ENCODE measurements at regions not wholly inside any gene's neighbourhood (a gene's known extent, or its start where the extent isn't known, plus 50 kb on each side); places are given as distances from the start of the nearest gene placed in this dataset.
"Not testable (repeated sequence)": the region's sequence is repeated elsewhere in the genome, so short reads cannot be mapped to it uniquely, and the experiment has no call there.

DNA sequence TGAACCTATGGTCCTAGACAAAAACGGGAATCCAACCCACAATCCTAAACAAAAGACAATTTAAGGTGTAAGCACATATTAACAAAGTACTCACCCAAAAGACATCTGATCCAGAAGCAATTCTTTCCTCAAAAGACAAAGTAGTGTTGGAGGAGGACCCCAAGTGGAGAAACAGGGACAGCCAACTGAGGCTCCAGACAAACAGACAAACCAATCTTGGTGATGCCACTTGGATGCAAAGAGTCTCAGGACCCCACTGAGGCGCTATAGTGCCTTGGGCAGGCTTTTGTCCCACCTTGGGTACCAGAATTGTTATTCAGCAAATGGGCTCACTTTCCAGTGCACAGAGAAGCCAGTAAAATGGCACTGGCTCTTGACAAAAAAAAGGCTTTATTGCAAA is 613.8 kb downstream of the DIPK2A start:
- Histone ChIP-seq H3K27ac (ENCODE audit: low read depth, low read length) (no peak overlapping the region), H3K4me1 (ENCODE audit: control insufficient read depth, insufficient read depth, low read length) (no peaks in the 10 kb centered on the region), H3K4me3 (ENCODE audit: low read length) (no peak overlapping the region), H3K9ac (ENCODE audit: low read length) (no peak overlapping the region), H3K27me3 (ENCODE audit: control insufficient read depth, insufficient read depth, low read length) (no peaks in the 10 kb centered on the region), H3K36me3 (ENCODE audit: control insufficient read depth, insufficient read depth, low read length) (no peaks in the 10 kb centered on the region)

GRCh38 chr3:144585953-144586352 is 614.3 kb downstream of the DIPK2A start:
- Histone ChIP-seq H3K4me3 (ENCODE audit: low read length) (no peak overlapping the region), H3K27ac (ENCODE audit: low read depth, low read length) (no peak overlapping the region), H3K36me3 (ENCODE audit: control insufficient read depth, insufficient read depth, low read length) (no peaks in the 10 kb centered on the region), H3K4me1 (ENCODE audit: control insufficient read depth, insufficient read depth, low read length) (no peaks in the 10 kb centered on the region), H3K9ac (ENCODE audit: low read length) (no peak overlapping the region), H3K27me3 (ENCODE audit: control insufficient read depth, insufficient read depth, low read length) (no peaks in the 10 kb centered on the region)

GRCh38 chr3:144586382-144586781 is 614.8 kb downstream of the DIPK2A start:
- Histone ChIP-seq H3K9ac (ENCODE audit: low read length) (no peak overlapping the region), H3K27ac (ENCODE audit: low read depth, low read length) (no peak overlapping the region), H3K4me1 (ENCODE audit: control insufficient read depth, insufficient read depth, low read length) (no peaks in the 10 kb centered on the region), H3K36me3 (ENCODE audit: control insufficient read depth, insufficient read depth, low read length) (no peaks in the 10 kb centered on the region), H3K27me3 (ENCODE audit: control insufficient read depth, insufficient read depth, low read length) (no peaks in the 10 kb centered on the region), H3K4me3 (ENCODE audit: low read length) (no peak overlapping the region)

DNA sequence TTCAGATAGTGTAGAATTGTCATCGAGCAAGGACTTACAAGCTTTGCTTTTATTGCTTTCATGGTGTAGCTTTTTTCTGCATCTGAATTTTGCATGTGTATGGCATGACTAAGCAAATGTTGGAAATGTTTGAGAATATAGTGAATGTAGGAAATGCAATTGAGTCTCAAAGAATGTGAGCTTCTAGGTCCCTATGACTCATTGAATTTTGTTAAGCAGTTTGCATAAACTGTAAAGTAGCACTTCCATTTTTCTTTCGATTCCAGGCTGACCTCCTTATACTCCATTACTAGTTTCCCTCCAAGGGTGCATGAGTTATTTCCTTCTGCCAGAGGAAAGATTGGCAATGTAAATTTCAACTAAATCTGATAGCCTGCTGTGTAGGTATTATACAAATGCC is 619.2 kb downstream of the DIPK2A start:
- H3K36me3 ChIP-seq (ENCODE audit: control insufficient read depth, insufficient read depth, low read length) = no peaks in the 10 kb centered on the region
- no peaks in the 10 kb centered on the region for H3K4me1 ChIP-seq (ENCODE audit: control insufficient read depth, insufficient read depth, low read length)
- H3K27me3 ChIP-seq (ENCODE audit: control insufficient read depth, insufficient read depth, low read length) = no peaks in the 10 kb centered on the region
- no peak overlapping the region for H3K9ac ChIP-seq (ENCODE audit: low read length)
- H3K27ac ChIP-seq (ENCODE audit: low read depth, low read length) = no peak overlapping the region
- H3K4me3 ChIP-seq (ENCODE audit: low read length) = no peak overlapping the region

- Histone ChIP-seq H3K27ac (ENCODE audit: low read depth, low read length) (no peak overlapping the region), H3K27me3 (ENCODE audit: control insufficient read depth, insufficient read depth, low read length) (no peaks in the 10 kb centered on the region), H3K4me3 (ENCODE audit: low read length) (no peak overlapping the region)
These were observed 622.3 kb downstream of the DIPK2A start for GRCh38 chr3:144593881-144594280.

GRCh38 chr3:144620236-144620635 is 648.6 kb downstream of the DIPK2A start:
- H3K27me3 ChIP-seq (ENCODE audit: control insufficient read depth, insufficient read depth, low read length); H3K9ac ChIP-seq (ENCODE audit: low read length); H3K4me3 ChIP-seq (ENCODE audit: low read length); H3K27ac ChIP-seq (ENCODE audit: low read depth, low read length); H3K36me3 ChIP-seq (ENCODE audit: control insufficient read depth, insufficient read depth, low read length); H3K4me1 ChIP-seq (ENCODE audit: control insufficient read depth, insufficient read depth, low read length): not testable (repeated sequence)

More at GRCh38 chr3:144593881-144594280, 622.3 kb downstream of the DIPK2A start:
- Histone ChIP-seq H3K36me3 (ENCODE audit: control insufficient read depth, insufficient read depth, low read length) (no peaks in the 10 kb centered on the region), H3K9ac (ENCODE audit: low read length) (no peak overlapping the region), H3K4me1 (ENCODE audit: control insufficient read depth, insufficient read depth, low read length) (no peaks in the 10 kb centered on the region)

DNA sequence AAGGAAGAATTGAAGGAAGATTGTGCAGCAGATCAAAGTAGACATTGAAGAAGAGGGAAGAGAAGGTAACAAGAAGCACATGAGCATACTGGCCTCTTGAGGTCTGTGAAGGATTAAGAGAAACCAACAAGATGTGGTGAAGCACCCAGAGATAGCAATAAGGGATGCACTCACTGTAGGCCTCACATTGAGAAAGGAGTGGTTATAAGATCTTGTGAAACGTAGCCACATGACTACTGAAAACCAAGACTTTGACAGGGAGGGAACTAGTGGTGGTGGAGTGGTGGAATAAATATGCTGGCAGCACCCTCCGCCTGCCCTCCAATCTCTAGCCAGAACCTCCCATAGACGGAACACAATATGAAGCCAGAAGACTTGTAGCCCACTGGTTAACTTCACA is 651.2 kb downstream of the DIPK2A start:
- no peaks in the 10 kb centered on the region for H3K4me1 ChIP-seq (ENCODE audit: control insufficient read depth, insufficient read depth, low read length)
- no peaks in the 10 kb centered on the region for H3K27me3 ChIP-seq (ENCODE audit: control insufficient read depth, insufficient read depth, low read length)
- no peaks in the 10 kb centered on the region for H3K36me3 ChIP-seq (ENCODE audit: control insufficient read depth, insufficient read depth, low read length)
- H3K9ac ChIP-seq (ENCODE audit: low read length) = no peak overlapping the region
- no peak overlapping the region for H3K4me3 ChIP-seq (ENCODE audit: low read length)
- no peak overlapping the region for H3K27ac ChIP-seq (ENCODE audit: low read depth, low read length)

DNA sequence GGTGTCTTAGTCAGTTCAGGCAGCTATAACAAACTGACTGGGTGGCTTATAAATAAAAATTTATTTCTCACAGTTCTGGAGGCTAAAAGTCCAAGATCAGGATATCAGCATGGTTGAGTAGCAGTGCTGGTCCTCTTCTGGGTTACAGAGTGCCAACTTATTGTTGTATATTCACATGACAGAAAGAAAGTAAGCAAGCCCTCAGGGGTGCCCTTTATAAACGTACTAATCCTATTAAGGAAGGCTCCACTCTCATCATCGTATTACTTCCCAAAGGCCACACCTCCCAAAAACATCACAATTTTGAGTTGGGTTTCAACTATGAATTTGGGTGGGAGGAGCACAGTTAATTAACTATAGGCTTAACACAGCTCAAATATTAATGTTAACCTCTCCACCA is 653.0 kb downstream of the DIPK2A start:
- H3K4me3 ChIP-seq (ENCODE audit: low read length) = no peak overlapping the region
- no peaks in the 10 kb centered on the region for H3K27me3 ChIP-seq (ENCODE audit: control insufficient read depth, insufficient read depth, low read length)
- H3K9ac ChIP-seq (ENCODE audit: low read length) = no peak overlapping the region
- no peaks in the 10 kb centered on the region for H3K36me3 ChIP-seq (ENCODE audit: control insufficient read depth, insufficient read depth, low read length)
- no peak overlapping the region for H3K27ac ChIP-seq (ENCODE audit: low read depth, low read length)
- no peaks in the 10 kb centered on the region for H3K4me1 ChIP-seq (ENCODE audit: control insufficient read depth, insufficient read depth, low read length)

- Histone ChIP-seq H3K27ac (ENCODE audit: low read depth, low read length) (no peak overlapping the region), H3K4me1 (ENCODE audit: control insufficient read depth, insufficient read depth, low read length) (no peaks in the 10 kb centered on the region), H3K4me3 (ENCODE audit: low read length) (no peak overlapping the region), H3K9ac (ENCODE audit: low read length) (no peak overlapping the region), H3K36me3 (ENCODE audit: control insufficient read depth, insufficient read depth, low read length) (no peaks in the 10 kb centered on the region), H3K27me3 (ENCODE audit: control insufficient read depth, insufficient read depth, low read length) (no peaks in the 10 kb centered on the region)
These were observed 655.2 kb downstream of the DIPK2A start for GRCh38 chr3:144626835-144627234.

GRCh38 chr3:144629381-144629780 is 657.8 kb downstream of the DIPK2A start:
- no peak overlapping the region for H3K27ac ChIP-seq (ENCODE audit: low read depth, low read length)
- no peak overlapping the region for H3K9ac ChIP-seq (ENCODE audit: low read length)
- H3K4me3 ChIP-seq (ENCODE audit: low read length) = no peak overlapping the region
- H3K27me3 ChIP-seq (ENCODE audit: control insufficient read depth, insufficient read depth, low read length) = no peaks in the 10 kb centered on the region
- H3K36me3 ChIP-seq (ENCODE audit: control insufficient read depth, insufficient read depth, low read length) = no peaks in the 10 kb centered on the region
- H3K4me1 ChIP-seq (ENCODE audit: control insufficient read depth, insufficient read depth, low read length) = no peaks in the 10 kb centered on the region

GRCh38 chr3:144636833-144637232 is 665.2 kb downstream of the DIPK2A start:
- H3K4me3 ChIP-seq (ENCODE audit: low read length) = no peak overlapping the region
- H3K9ac ChIP-seq (ENCODE audit: low read length) = no peak overlapping the region
- H3K36me3 ChIP-seq (ENCODE audit: control insufficient read depth, insufficient read depth, low read length) = no peaks in the 10 kb centered on the region
- no peak overlapping the region for H3K27ac ChIP-seq (ENCODE audit: low read depth, low read length)
- H3K27me3 ChIP-seq (ENCODE audit: control insufficient read depth, insufficient read depth, low read length) = no peaks in the 10 kb centered on the region
- no peaks in the 10 kb centered on the region for H3K4me1 ChIP-seq (ENCODE audit: control insufficient read depth, insufficient read depth, low read length)

- no peaks in the 10 kb centered on the region for H3K27me3 ChIP-seq (ENCODE audit: control insufficient read depth, insufficient read depth, low read length)
- H3K4me3 ChIP-seq (ENCODE audit: low read length) = no peak overlapping the region
- no peaks in the 10 kb centered on the region for H3K36me3 ChIP-seq (ENCODE audit: control insufficient read depth, insufficient read depth, low read length)
- no peak overlapping the region for H3K27ac ChIP-seq (ENCODE audit: low read depth, low read length)
- H3K9ac ChIP-seq (ENCODE audit: low read length) = no peak overlapping the region
- no peaks in the 10 kb centered on the region for H3K4me1 ChIP-seq (ENCODE audit: control insufficient read depth, insufficient read depth, low read length)
These were observed 666.4 kb downstream of the DIPK2A start for GRCh38 chr3:144638009-144638408.

GRCh38 chr3:144643771-144644198 is 672.2 kb downstream of the DIPK2A start:
- Histone ChIP-seq H3K27ac (ENCODE audit: low read depth, low read length) (no peak overlapping the region), H3K27me3 (ENCODE audit: control insufficient read depth, insufficient read depth, low read length) (no peaks in the 10 kb centered on the region), H3K4me3 (ENCODE audit: low read length) (no peak overlapping the region), H3K36me3 (ENCODE audit: control insufficient read depth, insufficient read depth, low read length) (no peaks in the 10 kb centered on the region), H3K9ac (ENCODE audit: low read length) (no peak overlapping the region), H3K4me1 (ENCODE audit: control insufficient read depth, insufficient read depth, low read length) (no peaks in the 10 kb centered on the region)
